HepG2 (cell line): ENCODE measurements at regions not wholly inside any gene's neighbourhood (a gene's known extent, or its start where the extent isn't known, plus 50 kb on each side); places are given as distances from the start of the nearest gene placed in this dataset.

Experiments used
- POLR2AphosphoS2 ChIP-seq: IDR thresholded peaks from 2 replicates; pipeline ENCODE4 v1.6.1; 2011; ENCODE audit warnings: low read depth, low read length, improper control_type of control experiment
- POLR2AphosphoS5 ChIP-seq: IDR thresholded peaks from 2 replicates; pipeline ENCODE4 v1.6.1; 2012; ENCODE audit warnings: low read depth, low read length

DNA sequence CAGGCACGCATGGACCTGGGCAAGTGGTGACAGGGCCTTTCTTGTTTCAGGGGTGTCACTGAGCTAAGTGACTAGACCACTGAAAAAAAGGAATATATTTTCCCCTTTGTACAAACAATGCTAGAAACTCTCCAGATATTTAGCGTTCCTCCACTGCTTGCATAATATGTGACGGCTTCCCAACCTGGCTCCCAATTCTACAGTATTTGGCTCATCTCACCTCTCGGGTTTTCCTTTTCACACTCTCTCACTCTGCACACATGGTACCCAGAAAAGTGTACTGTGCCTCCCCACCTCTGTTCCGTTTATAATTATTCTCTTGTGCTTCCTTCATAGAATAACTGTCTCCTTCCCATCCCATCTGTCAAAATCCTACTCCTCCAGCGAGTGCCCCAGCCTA is 140.5 kb upstream of the KLHL25 start:
- TF ChIP-seq POLR2AphosphoS2 (no peak), POLR2AphosphoS5 (no peak)
